Skeletal muscle cell (primary cell): ENCODE measurements at regions not wholly inside any gene's neighbourhood (a gene's known extent, or its start where the extent isn't known, plus 50 kb on each side); places are given as distances from the start of the nearest gene placed in this dataset.

Experiments used
- DNase-seq: peaks from one replicate; pipeline ENCODE4 v3.0.0-alpha.2; 2010; ENCODE audit warnings: low read depth
- H3K4me3 ChIP-seq: 2 replicates; pipeline ENCODE4 v1.5.1; 2011; ENCODE audit warnings: low read depth, mild to moderate bottlenecking, control low read depth, low read length, moderate library complexity

DNA sequence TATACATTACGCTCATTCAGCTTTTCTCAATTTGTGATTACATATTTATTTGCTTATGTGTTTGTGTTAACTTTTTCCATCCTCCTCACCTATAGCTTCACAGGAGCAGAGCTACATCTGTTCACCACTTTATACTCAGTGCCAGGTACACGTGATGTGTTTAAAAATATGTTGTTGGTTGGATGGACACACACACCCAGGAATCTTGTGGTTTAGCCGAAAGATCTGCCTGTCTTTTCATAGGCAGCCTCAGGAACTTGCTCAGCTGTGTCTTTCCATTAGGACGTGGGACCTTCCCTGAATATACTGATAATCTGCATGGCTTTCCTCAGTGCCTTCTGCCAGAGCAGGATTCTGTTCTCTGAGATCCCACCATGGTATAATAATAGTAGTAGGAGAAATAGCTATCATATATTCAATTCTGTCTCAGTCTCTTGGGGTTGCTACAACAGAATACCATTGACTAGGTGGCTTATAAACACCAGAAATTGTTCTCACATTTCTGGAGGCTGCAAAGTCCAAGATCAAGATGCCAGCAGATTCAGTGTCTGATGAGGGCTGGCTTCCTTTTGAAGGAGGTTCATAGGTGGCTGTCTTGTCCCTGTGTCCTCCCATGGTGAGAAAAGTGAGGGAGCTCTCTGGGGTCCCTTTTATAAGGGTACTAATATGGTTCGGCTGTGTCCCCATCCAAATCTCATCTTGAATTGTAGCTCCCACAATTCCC lies 50.0 kb upstream of the SOD3 start:
- no peak for DNase-seq
- no peak overlapping the region for H3K4me3 ChIP-seq
